CD4-positive, alpha-beta memory T cell (primary cell): ENCODE measurements at regions not wholly inside any gene's neighbourhood (a gene's known extent, or its start where the extent isn't known, plus 50 kb on each side); places are given as distances from the start of the nearest gene placed in this dataset.

Experiments
- CTCF ChIA-PET: fragments of 350-600 bp; sonication (Branson Sonifier 250); formaldehyde crosslinking; loops from one replicate; lab custom pipeline; 2021; ENCODE audit warnings: inconsistent platforms; ENCODE audit not compliant: partially characterized antibody; lab: Charles Lee
- POLR2A ChIA-PET: fragments of 350-600 bp; sonication (Branson Sonifier 250); formaldehyde crosslinking; loops from one replicate; lab custom pipeline; 2021; ENCODE audit not compliant: partially characterized antibody; lab: Charles Lee
- DNase-seq, 5 donors: peaks; one replicate each; pipeline versions ENCODE4 v3.0.0 to v3.0.0-alpha.2; 2020 to 2022; ENCODE audit warnings: mixed read lengths in 1 of 5
- H3K27ac ChIP-seq: one replicate; pipeline ENCODE4 v1.7.0; 2013; ENCODE audit warnings: low read depth, low read length
- H3K27me3 ChIP-seq: 2 replicates; pipeline ENCODE4 v1.7.0; 2013; ENCODE audit warnings: mild to moderate bottlenecking, low read length, moderate library complexity; ENCODE audit not compliant: insufficient read depth
- H3K36me3 ChIP-seq: 2 replicates; pipeline ENCODE4 v1.7.0; 2013; ENCODE audit warnings: mild to moderate bottlenecking, low read length, moderate library complexity; ENCODE audit not compliant: insufficient read depth
- H3K4me1 ChIP-seq: 2 replicates; pipeline ENCODE4 v1.7.0; 2013; ENCODE audit warnings: mild to moderate bottlenecking, low read length, moderate library complexity; ENCODE audit not compliant: insufficient read depth
- H3K4me3 ChIP-seq, 2 donors: one replicate each; pipeline ENCODE4 v1.7.0; 2013; ENCODE audit warnings: low read length in 2 of 2, mild to moderate bottlenecking in 1 of 2
- H3K9me3 ChIP-seq, 2 donors: one replicate each; pipeline ENCODE4 v1.7.0; 2013; ENCODE audit warnings: low read length in 2 of 2, control low read depth in 1 of 2; ENCODE audit not compliant: control insufficient read depth in 1 of 2
- H3K27ac Mint-ChIP-seq, 7 donors: one replicate each; pipeline ENCODE4 v1.8.0; 2020 to 2021; ENCODE audit warnings: mixed read lengths in 7 of 7, mild to moderate bottlenecking in 6 of 7, inconsistent platforms in 3 of 7, moderate library complexity in 3 of 7
- H3K27me3 Mint-ChIP-seq, 2 donors: one replicate each; pipeline ENCODE4 v1.8.0; 2020 to 2021; ENCODE audit warnings: mixed read lengths in 2 of 2
- H3K36me3 Mint-ChIP-seq, 2 donors: one replicate each; pipeline ENCODE4 v1.8.0; 2020 to 2021; ENCODE audit warnings: mixed read lengths in 2 of 2, inconsistent platforms in 1 of 2, mild to moderate bottlenecking in 1 of 2
- H3K4me1 Mint-ChIP-seq, 4 donors: one replicate each; pipeline ENCODE4 v1.8.0; 2020 to 2021; ENCODE audit warnings: mixed read lengths in 4 of 4, mild to moderate bottlenecking in 1 of 4
- H3K4me3 Mint-ChIP-seq, 8 donors: one replicate each; pipeline ENCODE4 v1.8.0; 2020 to 2021; ENCODE audit warnings: mixed read lengths in 8 of 8, mild to moderate bottlenecking in 7 of 8, moderate library complexity in 6 of 8, inconsistent platforms in 3 of 8
- H3K9me3 Mint-ChIP-seq, 8 donors: one replicate each; pipeline ENCODE4 v1.8.0; 2020 to 2021; ENCODE audit warnings: mixed read lengths in 8 of 8, mild to moderate bottlenecking in 5 of 8, inconsistent platforms in 3 of 8, moderate library complexity in 1 of 8
- intact Hi-C: fragments of 100-400 bp; cut with micrococcal nuclease; formaldehyde crosslinking; loops from one replicate; pipeline ENCODE4 v1.15.1; 2023

- H3K9me3 ChIP-seq, result no peaks in the 10 kb centered on the region
- no peaks in the 10 kb centered on the region for H3K36me3 ChIP-seq
- DNase-seq, result no peak
- Mint-ChIP-seq H3K27me3 (no peaks in the 10 kb centered on the region), H3K9me3 (peaks cover 6 to 27% (median 8%) of the 10 kb centered on the region in 8 donors), H3K4me3 (no peak overlapping the region), H3K36me3 (no peaks in the 10 kb centered on the region), H3K27ac (no peak overlapping the region), H3K4me1 (no peaks in the 10 kb centered on the region)
- CTCF ChIA-PET, result no interaction called here
- intact Hi-C loops, result no loop called here
- H3K4me3 ChIP-seq, result no peak overlapping the region
- no peaks in the 10 kb centered on the region for H3K27me3 ChIP-seq
- POLR2A ChIA-PET, result no interaction called here
- H3K4me1 ChIP-seq, result no peaks in the 10 kb centered on the region
- no peak overlapping the region for H3K27ac ChIP-seq
Measured at GRCh38 chr4:126130215-126130614, 815.5 kb downstream of the FAT4 start.

- no peak overlapping the region for H3K27ac Mint-ChIP-seq
- no peak overlapping the region for H3K4me3 Mint-ChIP-seq
- POLR2A ChIA-PET, result no interaction called here
- H3K4me1 Mint-ChIP-seq, result no peaks in the 10 kb centered on the region
- no peaks in the 10 kb centered on the region for H3K27me3 ChIP-seq
- H3K27me3 Mint-ChIP-seq, result no peaks in the 10 kb centered on the region
- peaks cover 0 to 10% (median 4%) of the 10 kb centered on the region in 8 donors for H3K9me3 Mint-ChIP-seq
- no peaks in the 10 kb centered on the region for H3K4me1 ChIP-seq
- intact Hi-C loops, result no loop called here
- no peak overlapping the region for H3K27ac ChIP-seq
- CTCF ChIA-PET, result no interaction called here
- no peaks in the 10 kb centered on the region for H3K36me3 Mint-ChIP-seq
- H3K4me3 ChIP-seq, result no peak overlapping the region
- no peaks in the 10 kb centered on the region for H3K9me3 ChIP-seq
- H3K36me3 ChIP-seq, result no peaks in the 10 kb centered on the region
- no peak for DNase-seq
Measured at GRCh38 chr4:126136922-126137781, 822.4 kb downstream of the FAT4 start.

GRCh38 chr4:126137782-126138170, 823.0 kb downstream of the FAT4 start:
- Mint-ChIP-seq H3K27me3 (no peaks in the 10 kb centered on the region), H3K27ac (no peak overlapping the region), H3K9me3 (peaks cover 0 to 10% (median 3%) of the 10 kb centered on the region in 8 donors), H3K4me3 (no peak overlapping the region), H3K36me3 (no peaks in the 10 kb centered on the region), H3K4me1 (no peaks in the 10 kb centered on the region)
- Histone ChIP-seq H3K27me3 (no peaks in the 10 kb centered on the region), H3K4me3 (no peak overlapping the region), H3K27ac (no peak overlapping the region), H3K4me1 (no peaks in the 10 kb centered on the region), H3K9me3 (no peaks in the 10 kb centered on the region), H3K36me3 (no peaks in the 10 kb centered on the region)
- ChIA-PET CTCF (no interaction called here), POLR2A (no interaction called here)
- intact Hi-C loops, result no loop called here
- DNase-seq, result no peak

GRCh38 chr4:126144543-126145237, 829.9 kb downstream of the FAT4 start:
- POLR2A ChIA-PET, result no interaction called here
- no peaks in the 10 kb centered on the region for H3K9me3 ChIP-seq
- H3K4me1 Mint-ChIP-seq, result no peaks in the 10 kb centered on the region
- no peaks in the 10 kb centered on the region for H3K4me1 ChIP-seq
- intact Hi-C loops, result no loop called here
- no peak overlapping the region for H3K4me3 ChIP-seq
- CTCF ChIA-PET, result no interaction called here
- H3K4me3 Mint-ChIP-seq, result no peak overlapping the region
- no peaks in the 10 kb centered on the region for H3K27me3 ChIP-seq
- no peaks in the 10 kb centered on the region for H3K27me3 Mint-ChIP-seq
- H3K36me3 ChIP-seq, result no peaks in the 10 kb centered on the region
- peaks cover 0 to 9% (median 3%) of the 10 kb centered on the region in 8 donors for H3K9me3 Mint-ChIP-seq
- no peak overlapping the region for H3K27ac ChIP-seq
- no peak overlapping the region for H3K27ac Mint-ChIP-seq
- H3K36me3 Mint-ChIP-seq, result no peaks in the 10 kb centered on the region
- no peak for DNase-seq

GRCh38 chr4:126168484-126168883, 853.7 kb downstream of the FAT4 start:
- Mint-ChIP-seq H3K4me1 (no peaks in the 10 kb centered on the region), H3K4me3 (no peak overlapping the region), H3K27me3 (no peaks in the 10 kb centered on the region), H3K9me3 (peaks cover 0 to 10% (median 3%) of the 10 kb centered on the region in 8 donors), H3K27ac (no peak overlapping the region), H3K36me3 (no peaks in the 10 kb centered on the region)
- Histone ChIP-seq H3K27ac (no peak overlapping the region), H3K4me1 (no peaks in the 10 kb centered on the region), H3K36me3 (no peaks in the 10 kb centered on the region), H3K4me3 (no peak overlapping the region), H3K9me3 (no peaks in the 10 kb centered on the region), H3K27me3 (no peaks in the 10 kb centered on the region)
- ChIA-PET CTCF (no interaction called here), POLR2A (no interaction called here)
- no peak for DNase-seq
- intact Hi-C loops, result no loop called here

GRCh38 chr4:126172126-126172525, 857.4 kb downstream of the FAT4 start:
- Mint-ChIP-seq H3K4me3 (no peak overlapping the region), H3K4me1 (no peaks in the 10 kb centered on the region)

GRCh38 chr4:126174627-126175026, 859.9 kb downstream of the FAT4 start:
- Histone ChIP-seq H3K27me3 (no peaks in the 10 kb centered on the region), H3K9me3 (no peaks in the 10 kb centered on the region), H3K4me3 (no peak overlapping the region), H3K36me3 (no peaks in the 10 kb centered on the region), H3K4me1 (no peaks in the 10 kb centered on the region), H3K27ac (no peak overlapping the region)
- Mint-ChIP-seq H3K4me3 (no peak overlapping the region), H3K27me3 (no peaks in the 10 kb centered on the region), H3K27ac (no peak overlapping the region), H3K4me1 (no peaks in the 10 kb centered on the region), H3K9me3 (peaks cover 0 to 14% (median 2%) of the 10 kb centered on the region in 8 donors), H3K36me3 (no peaks in the 10 kb centered on the region)
- no peak for DNase-seq
- ChIA-PET CTCF (no interaction called here), POLR2A (no interaction called here)
- intact Hi-C loops, result no loop called here

More at GRCh38 chr4:126172126-126172525, 857.4 kb downstream of the FAT4 start:
- no peak overlapping the region for H3K27ac Mint-ChIP-seq
- no peaks in the 10 kb centered on the region for H3K36me3 Mint-ChIP-seq
- Histone ChIP-seq H3K27ac (no peak overlapping the region), H3K4me3 (no peak overlapping the region), H3K4me1 (no peaks in the 10 kb centered on the region), H3K27me3 (no peaks in the 10 kb centered on the region), H3K9me3 (no peaks in the 10 kb centered on the region), H3K36me3 (no peaks in the 10 kb centered on the region)
- POLR2A ChIA-PET, result no interaction called here
- intact Hi-C loops, result no loop called here
- H3K27me3 Mint-ChIP-seq, result no peaks in the 10 kb centered on the region
- peaks cover 0 to 16% (median 5%) of the 10 kb centered on the region in 8 donors for H3K9me3 Mint-ChIP-seq
- no peak for DNase-seq
- CTCF ChIA-PET, result no interaction called here
